GM10266 (cell line): ENCODE measurements at regions not wholly inside any gene's neighbourhood (a gene's known extent, or its start where the extent isn't known, plus 50 kb on each side); places are given as distances from the start of the nearest gene placed in this dataset.
"Not testable (repeated sequence)": the region's sequence is repeated elsewhere in the genome, so short reads cannot be mapped to it uniquely, and the experiment has no call there.

Experiments
- DNase-seq: peaks from one replicate; pipeline ENCODE4 v3.0.0; 2012; ENCODE audit errors: extremely low spot score
- TF ChIP-seq, protein P1 (sequence below): IDR thresholded peaks from 2 replicates; pipeline ENCODE4 v1.5.1; 2012; ENCODE audit warnings: mild to moderate bottlenecking, low read depth; ENCODE audit not compliant: control insufficient read depth, insufficient read depth; ENCODE audit errors: missing control alignments

DNA sequence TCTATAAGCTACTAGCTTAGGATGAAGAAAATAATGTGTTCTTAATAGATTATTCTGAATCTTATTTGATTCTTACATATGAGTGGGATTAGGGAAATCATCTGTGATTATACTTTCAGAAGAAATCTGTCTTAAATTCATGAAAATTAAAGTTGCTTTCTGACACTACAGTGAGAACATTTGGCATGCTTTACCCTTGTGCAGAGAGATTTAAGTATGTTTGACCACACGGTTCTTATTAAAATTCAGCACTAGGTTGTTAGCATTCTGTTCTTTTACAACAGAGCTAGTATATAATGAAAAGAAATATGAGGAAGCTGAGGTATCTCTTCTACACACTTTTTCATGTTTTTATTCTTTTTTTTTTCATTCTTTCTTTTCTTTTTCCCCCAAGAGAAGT, 2723.9 kb downstream of the PCDH9 start:
- TF ChIP-seq, protein P1, sequence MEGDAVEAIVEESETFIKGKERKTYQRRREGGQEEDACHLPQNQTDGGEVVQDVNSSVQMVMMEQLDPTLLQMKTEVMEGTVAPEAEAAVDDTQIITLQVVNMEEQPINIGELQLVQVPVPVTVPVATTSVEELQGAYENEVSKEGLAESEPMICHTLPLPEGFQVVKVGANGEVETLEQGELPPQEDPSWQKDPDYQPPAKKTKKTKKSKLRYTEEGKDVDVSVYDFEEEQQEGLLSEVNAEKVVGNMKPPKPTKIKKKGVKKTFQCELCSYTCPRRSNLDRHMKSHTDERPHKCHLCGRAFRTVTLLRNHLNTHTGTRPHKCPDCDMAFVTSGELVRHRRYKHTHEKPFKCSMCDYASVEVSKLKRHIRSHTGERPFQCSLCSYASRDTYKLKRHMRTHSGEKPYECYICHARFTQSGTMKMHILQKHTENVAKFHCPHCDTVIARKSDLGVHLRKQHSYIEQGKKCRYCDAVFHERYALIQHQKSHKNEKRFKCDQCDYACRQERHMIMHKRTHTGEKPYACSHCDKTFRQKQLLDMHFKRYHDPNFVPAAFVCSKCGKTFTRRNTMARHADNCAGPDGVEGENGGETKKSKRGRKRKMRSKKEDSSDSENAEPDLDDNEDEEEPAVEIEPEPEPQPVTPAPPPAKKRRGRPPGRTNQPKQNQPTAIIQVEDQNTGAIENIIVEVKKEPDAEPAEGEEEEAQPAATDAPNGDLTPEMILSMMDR: no peak
- DNase-seq: no peak

DNA sequence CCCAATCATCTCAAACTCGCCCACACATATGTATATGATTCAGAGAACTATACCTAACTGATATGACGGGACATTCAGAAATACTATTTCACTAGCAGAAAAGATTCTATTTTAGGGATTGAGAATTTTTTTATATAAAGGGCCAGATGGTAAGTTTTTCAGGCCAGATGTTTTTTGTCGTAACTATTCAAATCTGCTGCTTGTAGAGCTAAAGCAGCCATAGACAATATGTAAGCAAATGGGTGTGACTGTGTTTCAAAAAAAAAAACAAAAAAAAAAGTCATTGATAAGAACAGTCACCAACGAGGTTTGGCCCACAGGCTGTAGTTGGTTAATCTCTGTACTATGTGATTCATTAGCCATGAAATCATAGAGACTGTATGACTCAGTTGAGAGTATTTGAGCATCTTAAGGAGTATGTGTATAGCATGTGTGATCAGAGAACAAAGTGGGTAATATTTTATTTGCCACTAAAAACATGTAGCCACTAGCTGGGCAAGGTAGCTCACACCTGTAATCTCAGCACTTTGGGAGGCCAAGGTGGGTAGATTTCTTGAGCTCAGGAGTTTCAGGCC, 2724.7 kb downstream of the PCDH9 start:
- no peak for DNase-seq
- TF ChIP-seq, protein P1: no peak

DNA sequence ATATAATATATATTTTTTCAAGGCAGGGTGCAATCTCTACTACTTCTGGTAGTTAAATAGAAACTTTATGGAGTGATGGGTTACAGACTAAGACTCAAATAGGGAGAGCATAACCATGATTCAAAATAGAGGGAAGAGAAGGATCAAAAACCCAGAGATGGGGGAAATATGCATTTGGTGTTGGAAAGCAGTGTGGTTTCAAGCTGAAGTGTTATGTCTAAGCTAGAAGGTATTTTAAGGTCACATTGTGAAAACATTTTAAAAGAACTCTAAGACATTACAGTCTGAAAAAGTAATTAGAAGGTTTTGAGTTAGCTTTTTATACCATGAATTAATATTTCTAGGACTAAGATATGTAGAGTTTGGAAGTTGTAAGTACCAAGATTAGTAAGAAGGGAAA, 2741.4 kb downstream of the PCDH9 start:
- DNase-seq: no peak
- TF ChIP-seq, protein P1: no peak

DNA sequence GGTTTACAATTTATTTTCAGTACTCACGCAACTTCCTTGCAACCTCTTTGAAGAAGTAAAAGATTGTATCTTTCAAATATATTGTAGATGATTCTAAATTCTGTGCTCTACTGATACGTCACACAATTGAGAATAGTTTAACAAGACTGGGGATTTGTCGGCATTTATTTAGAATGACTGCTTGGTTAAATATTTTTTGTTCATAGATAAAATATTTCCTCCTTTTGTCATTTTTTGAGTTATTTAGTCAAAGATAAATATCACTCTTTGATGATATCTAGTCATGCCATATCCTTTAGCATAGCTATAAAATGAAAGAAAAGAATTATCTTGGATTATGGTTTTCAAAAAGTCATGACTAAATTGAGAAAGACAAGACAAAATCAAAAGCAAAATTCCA, 2747.8 kb downstream of the PCDH9 start:
- DNase-seq: no peak
- TF ChIP-seq, protein P1: no peak

DNA sequence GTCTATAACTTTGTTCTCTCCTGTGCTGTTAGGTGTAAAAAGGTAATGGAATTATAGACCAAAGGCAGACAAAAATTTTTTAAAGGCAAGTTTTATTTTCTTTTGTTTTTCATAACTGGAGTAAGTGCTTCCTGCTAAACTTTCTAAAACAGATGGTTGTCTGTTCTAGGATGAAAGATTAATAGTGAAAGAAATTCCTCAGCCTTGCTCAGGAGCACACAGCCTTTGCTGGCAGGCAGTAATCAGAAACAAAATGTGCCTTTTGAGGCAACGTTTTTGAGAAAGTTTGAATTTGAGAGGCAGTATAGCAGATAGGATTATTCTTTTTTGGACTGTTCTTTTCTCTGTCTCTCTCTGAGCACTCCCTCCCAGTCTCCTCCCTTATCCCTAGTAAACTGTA, 2749.5 kb downstream of the PCDH9 start:
- DNase-seq: no peak
- TF ChIP-seq, protein P1: no peak

DNA sequence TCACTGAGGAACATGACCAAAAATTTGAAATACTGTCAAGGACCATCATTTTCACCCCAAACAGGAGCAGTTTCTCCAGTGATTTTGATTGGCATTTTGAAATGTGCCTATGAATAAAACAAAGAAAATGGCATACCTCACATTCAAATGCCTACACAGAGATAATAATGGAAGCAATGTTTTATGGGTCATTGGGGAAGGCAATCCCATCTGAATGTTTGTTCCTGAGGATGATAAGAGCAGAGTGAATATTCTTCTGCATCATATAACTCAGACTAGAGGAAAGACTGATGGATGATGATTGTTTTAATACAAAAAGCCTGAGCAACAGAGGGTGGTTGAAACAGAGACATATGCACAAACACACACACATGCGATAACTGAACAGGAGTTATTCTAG, 2749.9 kb downstream of the PCDH9 start:
- DNase-seq: no peak
- TF ChIP-seq, protein P1: no peak

DNA sequence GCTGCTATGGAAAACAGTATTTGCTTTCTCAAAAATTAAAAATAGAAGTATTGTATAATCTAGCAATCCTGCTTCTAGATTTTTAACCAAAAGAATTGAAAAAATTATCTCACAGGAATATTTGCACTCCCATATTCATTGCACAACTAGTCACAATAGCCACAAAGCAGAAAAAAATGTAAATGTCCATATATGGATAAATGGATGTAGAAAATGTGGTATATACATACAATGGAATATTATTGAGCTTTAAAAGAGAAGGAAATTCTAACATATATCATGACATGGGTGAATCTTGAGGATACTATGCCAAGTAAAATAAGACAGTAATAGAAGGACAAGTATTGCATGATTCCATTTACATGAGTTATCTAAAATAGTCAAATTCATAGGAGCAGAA, 2753.0 kb downstream of the PCDH9 start:
- DNase-seq: no peak
- TF ChIP-seq, protein P1: no peak

DNA sequence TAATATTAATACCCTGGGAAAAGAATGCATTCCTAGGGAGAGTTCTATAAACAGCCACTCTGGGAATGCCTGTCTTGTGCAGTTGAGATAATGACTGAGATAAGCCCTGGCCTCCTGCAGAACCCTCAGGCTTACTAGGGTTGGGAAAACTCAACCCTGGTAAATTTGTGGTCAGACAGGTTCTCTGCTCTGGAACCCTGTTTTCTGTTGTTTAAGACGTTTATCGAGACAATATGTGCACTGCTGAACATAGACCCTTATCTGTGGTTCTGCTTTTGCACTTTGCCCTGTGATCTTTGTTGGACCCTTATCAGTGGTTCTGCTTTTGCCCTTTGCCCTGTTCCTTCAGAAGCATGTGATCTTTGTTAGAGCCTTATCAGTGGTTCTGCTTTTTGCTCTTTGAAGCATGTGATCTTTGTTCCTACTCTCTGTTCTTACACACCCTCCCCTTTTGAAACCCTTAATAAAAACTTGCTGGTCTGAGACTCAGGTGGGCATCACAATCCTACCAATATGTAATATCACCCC, 2754.0 kb downstream of the PCDH9 start:
- not testable (repeated sequence) for DNase-seq
